CD4-positive, alpha-beta memory T cell (primary cell): ENCODE measurements at regions not wholly inside any gene's neighbourhood (a gene's known extent, or its start where the extent isn't known, plus 50 kb on each side); places are given as distances from the start of the nearest gene placed in this dataset.

Source experiments
- CTCF ChIA-PET: fragments of 350-600 bp; sonication (Branson Sonifier 250); formaldehyde crosslinking; loops from one replicate; lab custom pipeline; 2021; ENCODE audit warnings: inconsistent platforms; ENCODE audit not compliant: partially characterized antibody; lab: Charles Lee
- POLR2A ChIA-PET: fragments of 350-600 bp; sonication (Branson Sonifier 250); formaldehyde crosslinking; loops from one replicate; lab custom pipeline; 2021; ENCODE audit not compliant: partially characterized antibody; lab: Charles Lee
- DNase-seq, 5 donors: peaks; one replicate each; pipeline versions ENCODE4 v3.0.0 to v3.0.0-alpha.2; 2020 to 2022; ENCODE audit warnings: mixed read lengths in 1 of 5
- H3K27ac ChIP-seq: one replicate; pipeline ENCODE4 v1.7.0; 2013; ENCODE audit warnings: low read depth, low read length
- H3K27me3 ChIP-seq: 2 replicates; pipeline ENCODE4 v1.7.0; 2013; ENCODE audit warnings: mild to moderate bottlenecking, low read length, moderate library complexity; ENCODE audit not compliant: insufficient read depth
- H3K36me3 ChIP-seq: 2 replicates; pipeline ENCODE4 v1.7.0; 2013; ENCODE audit warnings: mild to moderate bottlenecking, low read length, moderate library complexity; ENCODE audit not compliant: insufficient read depth
- H3K4me1 ChIP-seq: 2 replicates; pipeline ENCODE4 v1.7.0; 2013; ENCODE audit warnings: mild to moderate bottlenecking, low read length, moderate library complexity; ENCODE audit not compliant: insufficient read depth
- H3K4me3 ChIP-seq, 2 donors: one replicate each; pipeline ENCODE4 v1.7.0; 2013; ENCODE audit warnings: low read length in 2 of 2, mild to moderate bottlenecking in 1 of 2
- H3K9me3 ChIP-seq, 2 donors: one replicate each; pipeline ENCODE4 v1.7.0; 2013; ENCODE audit warnings: low read length in 2 of 2, control low read depth in 1 of 2; ENCODE audit not compliant: control insufficient read depth in 1 of 2
- H3K27ac Mint-ChIP-seq, 7 donors: one replicate each; pipeline ENCODE4 v1.8.0; 2020 to 2021; ENCODE audit warnings: mixed read lengths in 7 of 7, mild to moderate bottlenecking in 6 of 7, inconsistent platforms in 3 of 7, moderate library complexity in 3 of 7
- H3K27me3 Mint-ChIP-seq, 2 donors: one replicate each; pipeline ENCODE4 v1.8.0; 2020 to 2021; ENCODE audit warnings: mixed read lengths in 2 of 2
- H3K36me3 Mint-ChIP-seq, 2 donors: one replicate each; pipeline ENCODE4 v1.8.0; 2020 to 2021; ENCODE audit warnings: mixed read lengths in 2 of 2, inconsistent platforms in 1 of 2, mild to moderate bottlenecking in 1 of 2
- H3K4me1 Mint-ChIP-seq, 4 donors: one replicate each; pipeline ENCODE4 v1.8.0; 2020 to 2021; ENCODE audit warnings: mixed read lengths in 4 of 4, mild to moderate bottlenecking in 1 of 4
- H3K4me3 Mint-ChIP-seq, 8 donors: one replicate each; pipeline ENCODE4 v1.8.0; 2020 to 2021; ENCODE audit warnings: mixed read lengths in 8 of 8, mild to moderate bottlenecking in 7 of 8, moderate library complexity in 6 of 8, inconsistent platforms in 3 of 8
- H3K9me3 Mint-ChIP-seq, 8 donors: one replicate each; pipeline ENCODE4 v1.8.0; 2020 to 2021; ENCODE audit warnings: mixed read lengths in 8 of 8, mild to moderate bottlenecking in 5 of 8, inconsistent platforms in 3 of 8, moderate library complexity in 1 of 8
- intact Hi-C: fragments of 100-400 bp; cut with micrococcal nuclease; formaldehyde crosslinking; loops from one replicate; pipeline ENCODE4 v1.15.1; 2023

DNA sequence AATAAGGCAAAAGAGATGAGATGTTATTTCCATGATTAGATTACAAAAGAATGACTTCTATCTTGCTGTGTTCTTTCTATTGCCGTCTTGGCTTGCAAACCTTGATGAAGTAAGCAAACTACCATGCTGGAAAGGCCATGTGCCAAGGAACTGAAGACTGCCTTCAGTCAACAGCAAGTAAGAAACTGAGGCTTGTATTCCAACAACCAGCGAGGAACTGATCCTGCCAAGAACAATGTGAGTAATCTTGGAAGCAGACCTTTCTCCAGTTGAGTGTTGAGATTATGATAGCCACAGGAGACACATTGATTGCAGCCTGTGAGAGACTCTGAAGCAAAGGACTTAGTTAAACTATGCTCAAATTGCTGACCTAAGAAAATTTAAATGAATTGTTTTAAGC is 164.6 kb upstream of the GRM3 start:
- H3K9me3 Mint-ChIP-seq, result peaks cover 0 to 3% (median 0%) of the 10 kb centered on the region in 8 donors
- H3K36me3 Mint-ChIP-seq, result no peaks in the 10 kb centered on the region
- Histone ChIP-seq H3K27me3 (no peaks in the 10 kb centered on the region), H3K4me1 (no peaks in the 10 kb centered on the region), H3K27ac (no peak overlapping the region), H3K4me3 (no peak overlapping the region), H3K9me3 (no peaks in the 10 kb centered on the region), H3K36me3 (no peaks in the 10 kb centered on the region)
- no peaks in the 10 kb centered on the region for H3K4me1 Mint-ChIP-seq
- no peak for DNase-seq
- intact Hi-C loops, result no loop called here
- no peaks in the 10 kb centered on the region for H3K27me3 Mint-ChIP-seq
- no peak overlapping the region for H3K4me3 Mint-ChIP-seq
- POLR2A ChIA-PET, result no interaction called here
- H3K27ac Mint-ChIP-seq, result no peak overlapping the region
- CTCF ChIA-PET, result no interaction called here

DNA sequence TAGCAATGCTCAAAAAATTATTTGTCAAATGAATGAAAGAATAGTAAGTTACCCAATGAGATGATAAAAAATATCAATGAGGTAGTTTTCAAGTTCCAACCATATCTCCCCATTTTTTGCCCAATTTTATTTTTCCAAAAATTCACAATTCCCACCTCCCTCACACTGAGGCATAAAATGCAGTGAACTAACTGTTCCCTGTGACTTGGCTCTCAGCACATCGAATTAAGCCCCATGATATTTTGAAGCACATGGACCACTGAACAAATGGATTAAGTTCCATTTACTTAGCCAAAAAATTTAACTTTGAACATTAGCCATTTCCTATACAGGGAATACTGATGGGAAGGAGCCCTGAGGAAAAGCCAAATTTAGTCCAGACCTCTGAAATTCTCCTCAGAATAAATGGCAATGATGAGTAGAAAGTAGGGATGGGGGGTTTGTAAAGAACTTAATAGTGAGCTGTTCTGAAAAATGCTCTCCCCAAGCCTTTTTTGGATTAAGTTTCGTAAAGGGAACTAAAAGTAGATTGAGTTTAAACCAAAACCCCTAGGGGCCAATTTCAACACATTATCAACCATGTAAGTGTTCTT is 166.3 kb upstream of the GRM3 start:
- H3K27me3 Mint-ChIP-seq, result no peaks in the 10 kb centered on the region
- H3K27ac ChIP-seq, result no peak overlapping the region
- intact Hi-C loops, result no loop called here

DNA sequence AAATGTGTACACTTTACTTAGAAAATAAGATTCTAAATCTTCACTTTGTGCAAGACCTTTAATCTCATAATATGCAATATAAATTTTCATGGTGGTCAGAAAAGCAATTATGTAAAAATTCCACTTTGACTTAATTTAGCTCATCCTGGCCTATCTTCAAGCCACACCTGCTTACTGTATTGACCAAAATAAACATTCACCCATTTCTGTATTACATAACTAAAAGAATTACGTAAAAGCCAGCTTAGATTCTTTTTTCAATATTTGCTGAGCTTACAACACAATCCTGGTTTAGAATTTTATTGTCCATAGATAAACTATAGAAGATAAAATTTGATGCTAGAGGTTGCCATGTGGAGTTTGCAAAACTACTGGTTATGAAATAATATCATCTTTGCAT is 172.9 kb upstream of the GRM3 start:
- Mint-ChIP-seq H3K4me3 (no peak overlapping the region), H3K4me1 (no peaks in the 10 kb centered on the region)
- POLR2A ChIA-PET, result no interaction called here

More for the DNA sequence above, 166.3 kb upstream of the GRM3 start:
- Mint-ChIP-seq H3K4me1 (no peaks in the 10 kb centered on the region), H3K4me3 (no peak overlapping the region), H3K27ac (no peak overlapping the region), H3K36me3 (no peaks in the 10 kb centered on the region), H3K9me3 (peaks cover 0 to 3% (median 0%) of the 10 kb centered on the region in 8 donors)
- DNase-seq, result no peak
- Histone ChIP-seq H3K4me1 (no peaks in the 10 kb centered on the region), H3K4me3 (no peak overlapping the region), H3K36me3 (no peaks in the 10 kb centered on the region), H3K27me3 (no peaks in the 10 kb centered on the region), H3K9me3 (no peaks in the 10 kb centered on the region)
- ChIA-PET POLR2A (no interaction called here), CTCF (no interaction called here)

DNA sequence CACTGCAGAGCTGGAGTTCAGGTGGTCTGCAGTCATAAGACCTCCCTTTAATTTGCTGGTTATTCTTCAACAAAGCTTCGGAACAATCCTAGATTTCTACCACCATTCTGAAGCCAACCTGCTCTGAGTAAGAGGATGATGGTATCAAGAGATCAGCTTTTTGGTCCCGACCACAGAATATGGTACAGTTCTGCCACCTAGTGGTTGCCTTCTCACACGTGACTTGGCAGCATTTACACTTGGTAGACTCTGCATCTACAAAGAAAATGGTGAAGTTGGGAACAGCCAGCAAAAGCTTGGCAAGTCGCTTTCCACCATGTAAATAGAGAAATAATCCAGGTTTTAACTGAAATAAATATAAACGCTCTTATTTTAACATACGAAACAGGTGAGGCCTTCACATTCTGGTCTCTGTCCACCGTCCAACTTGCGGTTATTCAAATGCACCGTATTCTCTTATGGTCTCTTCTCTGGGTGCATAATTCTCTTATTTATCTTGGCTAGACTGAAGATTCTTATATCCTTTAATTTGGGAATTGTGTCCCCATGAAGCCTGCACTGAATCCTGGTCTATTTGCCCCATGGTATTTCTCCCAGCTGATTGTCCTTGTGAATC is 173.9 kb upstream of the GRM3 start:
- no peaks in the 10 kb centered on the region for H3K27me3 ChIP-seq
- Mint-ChIP-seq H3K4me1 (no peaks in the 10 kb centered on the region), H3K4me3 (no peak overlapping the region), H3K9me3 (no peaks in the 10 kb centered on the region), H3K27ac (no peak overlapping the region), H3K27me3 (no peaks in the 10 kb centered on the region), H3K36me3 (no peaks in the 10 kb centered on the region)
- intact Hi-C loops, result no loop called here
- no peaks in the 10 kb centered on the region for H3K9me3 ChIP-seq
- no peak overlapping the region for H3K27ac ChIP-seq
- ChIA-PET POLR2A (no interaction called here), CTCF (interaction anchor here (0.6 kb wide), 1 partner anchor 154 kb away, joined by 3 read pairs; no protein-coding TSS in a partner anchor)
- peak in 3 of 5 donors; percentile 10 to 39 (median 20) for DNase-seq
- H3K4me1 ChIP-seq, result no peaks in the 10 kb centered on the region
- H3K4me3 ChIP-seq, result no peak overlapping the region
- H3K36me3 ChIP-seq, result no peaks in the 10 kb centered on the region

More for the DNA sequence above, 172.9 kb upstream of the GRM3 start:
- CTCF ChIA-PET, result no interaction called here
- H3K9me3 ChIP-seq, result no peaks in the 10 kb centered on the region
- Mint-ChIP-seq H3K27me3 (no peaks in the 10 kb centered on the region), H3K27ac (no peak overlapping the region), H3K9me3 (no peaks in the 10 kb centered on the region), H3K36me3 (no peaks in the 10 kb centered on the region)
- H3K4me3 ChIP-seq, result no peak overlapping the region
- H3K27ac ChIP-seq, result no peak overlapping the region
- H3K27me3 ChIP-seq, result no peaks in the 10 kb centered on the region
- intact Hi-C loops, result no loop called here
- no peaks in the 10 kb centered on the region for H3K36me3 ChIP-seq
- no peaks in the 10 kb centered on the region for H3K4me1 ChIP-seq
- DNase-seq, result no peak

DNA sequence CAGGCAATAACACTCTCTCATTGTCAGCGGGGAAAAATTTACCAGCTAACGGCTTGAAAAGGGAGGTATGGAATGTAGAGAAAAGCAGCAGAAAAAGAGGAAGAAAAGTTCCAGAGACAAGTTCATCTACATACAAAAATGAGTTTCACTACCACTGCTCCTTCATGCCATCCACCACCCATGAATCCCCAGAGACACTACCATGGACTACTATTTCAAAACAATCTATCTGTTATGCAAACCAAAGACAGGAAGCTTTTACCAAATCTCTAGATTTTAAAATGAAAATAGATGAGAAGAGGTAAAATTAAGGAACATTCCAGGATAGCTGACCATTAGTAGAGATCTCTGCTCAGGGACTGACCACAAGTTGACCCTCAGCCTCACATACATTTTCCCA is 189.0 kb upstream of the GRM3 start:
- Mint-ChIP-seq H3K36me3 (no peaks in the 10 kb centered on the region), H3K27ac (no peak overlapping the region), H3K4me3 (no peak overlapping the region), H3K4me1 (no peaks in the 10 kb centered on the region), H3K9me3 (peaks cover 0 to 5% (median 0%) of the 10 kb centered on the region in 8 donors), H3K27me3 (no peaks in the 10 kb centered on the region)
- H3K4me3 ChIP-seq, result no peak overlapping the region
- intact Hi-C loops, result no loop called here
- POLR2A ChIA-PET, result no interaction called here
- no peaks in the 10 kb centered on the region for H3K4me1 ChIP-seq
- no peaks in the 10 kb centered on the region for H3K27me3 ChIP-seq
- no peak for DNase-seq
- CTCF ChIA-PET, result no interaction called here
- H3K36me3 ChIP-seq, result no peaks in the 10 kb centered on the region
- no peak overlapping the region for H3K27ac ChIP-seq
- no peaks in the 10 kb centered on the region for H3K9me3 ChIP-seq

DNA sequence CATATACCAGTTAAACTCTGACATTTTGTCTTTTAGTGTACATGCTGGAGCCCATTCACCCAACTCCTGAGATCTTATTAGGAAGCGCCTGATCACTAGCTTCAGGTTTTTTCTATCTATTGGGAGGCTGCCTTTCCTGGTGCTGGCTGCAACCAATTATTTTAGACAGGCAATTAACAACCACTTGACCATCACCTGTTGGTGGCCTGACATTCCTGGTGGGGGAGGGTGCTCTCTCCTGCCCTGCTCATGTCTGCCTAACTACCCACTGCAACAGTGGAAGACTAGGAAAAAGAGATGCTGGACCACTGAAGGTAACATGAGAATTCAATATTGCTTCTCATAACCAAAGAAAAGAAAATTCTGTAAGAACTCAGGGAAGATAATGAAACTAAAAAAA is 190.3 kb upstream of the GRM3 start:
- POLR2A ChIA-PET, result no interaction called here
- Mint-ChIP-seq H3K27ac (no peak overlapping the region), H3K36me3 (no peaks in the 10 kb centered on the region), H3K4me3 (no peak overlapping the region), H3K4me1 (no peaks in the 10 kb centered on the region), H3K9me3 (peaks cover 0 to 5% (median 0%) of the 10 kb centered on the region in 8 donors), H3K27me3 (no peaks in the 10 kb centered on the region)
- no peaks in the 10 kb centered on the region for H3K36me3 ChIP-seq
- CTCF ChIA-PET, result no interaction called here
- H3K4me3 ChIP-seq, result no peak overlapping the region
- no peaks in the 10 kb centered on the region for H3K4me1 ChIP-seq
- H3K9me3 ChIP-seq, result no peaks in the 10 kb centered on the region
- intact Hi-C loops, result no loop called here
- no peaks in the 10 kb centered on the region for H3K27me3 ChIP-seq
- DNase-seq, result no peak
- no peak overlapping the region for H3K27ac ChIP-seq

DNA sequence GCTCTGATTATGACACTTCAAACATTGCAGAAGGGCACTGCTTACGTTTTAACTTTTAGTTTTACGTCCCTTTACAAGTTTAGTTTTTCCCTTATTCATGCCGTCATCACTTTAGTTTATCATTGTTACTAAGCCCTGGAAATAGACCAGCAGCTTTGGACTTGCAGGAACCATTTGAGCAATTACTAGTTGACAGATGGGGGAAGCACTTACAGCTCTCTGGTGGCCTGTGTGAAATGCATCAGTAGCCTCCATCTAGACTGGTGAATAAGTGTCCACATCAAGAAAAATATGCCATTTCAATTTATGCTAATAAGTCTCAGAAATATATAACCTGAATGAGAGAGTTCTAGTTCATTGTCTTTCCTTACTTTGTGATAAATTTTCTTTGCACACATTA is 194.9 kb upstream of the GRM3 start:
- no peak for DNase-seq
- H3K36me3 Mint-ChIP-seq, result no peaks in the 10 kb centered on the region
- H3K27me3 Mint-ChIP-seq, result no peaks in the 10 kb centered on the region
- Histone ChIP-seq H3K36me3 (no peaks in the 10 kb centered on the region), H3K27me3 (no peaks in the 10 kb centered on the region), H3K9me3 (no peaks in the 10 kb centered on the region), H3K27ac (no peak overlapping the region), H3K4me1 (no peaks in the 10 kb centered on the region), H3K4me3 (no peak overlapping the region)
- ChIA-PET POLR2A (no interaction called here), CTCF (no interaction called here)
- peaks cover 0 to 6% (median 0%) of the 10 kb centered on the region in 8 donors for H3K9me3 Mint-ChIP-seq
- H3K27ac Mint-ChIP-seq, result no peak overlapping the region
- no peak overlapping the region for H3K4me3 Mint-ChIP-seq
- no peaks in the 10 kb centered on the region for H3K4me1 Mint-ChIP-seq
- intact Hi-C loops, result no loop called here
